Chondrocyte (in vitro differentiated cells): ENCODE measurements at regions not wholly inside any gene's neighbourhood (a gene's known extent, or its start where the extent isn't known, plus 50 kb on each side); places are given as distances from the start of the nearest gene placed in this dataset.

Experiments used
- DNase-seq: peaks from one replicate; pipeline ENCODE4 v3.0.0; 2021; ENCODE audit warnings: mixed read lengths, low spot score
- H3K27ac Mint-ChIP-seq: one replicate; pipeline ENCODE4 v1.8.0; 2021; ENCODE audit warnings: mild to moderate bottlenecking, moderate library complexity, mixed read lengths; ENCODE audit not compliant: unreplicated experiment
- H3K27me3 Mint-ChIP-seq: 2 replicates; pipeline ENCODE4 v1.8.0; 2021; ENCODE audit warnings: low read depth, mixed read lengths
- H3K36me3 Mint-ChIP-seq: 2 replicates; pipeline ENCODE4 v1.8.0; 2021; ENCODE audit warnings: low read depth, mixed read lengths
- H3K4me1 Mint-ChIP-seq: 2 replicates; pipeline ENCODE4 v1.8.0; 2021; ENCODE audit warnings: low read depth, mild to moderate bottlenecking, mixed read lengths
- H3K4me3 Mint-ChIP-seq: one replicate; pipeline ENCODE4 v1.8.0; 2021; ENCODE audit warnings: mild to moderate bottlenecking, moderate library complexity, mixed read lengths; ENCODE audit not compliant: unreplicated experiment
- H3K9me3 Mint-ChIP-seq: 2 replicates; pipeline ENCODE4 v1.8.0; 2021; ENCODE audit warnings: low read depth, mixed read lengths
- CTCF ChIP-seq: fragments of 200-600 bp; sonication (generic); IDR thresholded peaks from 2 replicates; pipeline ENCODE4 v1.5.0; 2021; ENCODE audit warnings: antibody characterized with exemption, mild to moderate bottlenecking, moderate library complexity

GRCh38 chr17:77425348-77425747 is 284.6 kb downstream of the SEC14L1 start:
- no peak for TF ChIP-seq CTCF
- DNase-seq = no peak
- H3K36me3 Mint-ChIP-seq = no peaks in the 10 kb centered on the region
- no peaks in the 10 kb centered on the region for H3K9me3 Mint-ChIP-seq
- H3K4me1 Mint-ChIP-seq = peaks cover 90% of the 10 kb centered on the region
- no peak overlapping the region for H3K4me3 Mint-ChIP-seq
- no peaks in the 10 kb centered on the region for H3K27me3 Mint-ChIP-seq
- H3K27ac Mint-ChIP-seq = peak overlapping the region; percentile 93

GRCh38 chr17:77425791-77426641 is 285.2 kb downstream of the SEC14L1 start:
- Mint-ChIP-seq H3K4me1 (peaks cover 90% of the 10 kb centered on the region), H3K27ac (peak overlapping the region; percentile 93), H3K27me3 (no peaks in the 10 kb centered on the region), H3K36me3 (no peaks in the 10 kb centered on the region), H3K9me3 (no peaks in the 10 kb centered on the region), H3K4me3 (no peak overlapping the region)
- TF ChIP-seq CTCF = no peak
- no peak for DNase-seq

GRCh38 chr17:77426676-77427386 is 286.1 kb downstream of the SEC14L1 start:
- H3K27me3 Mint-ChIP-seq = no peaks in the 10 kb centered on the region
- DNase-seq = no peak
- no peaks in the 10 kb centered on the region for H3K36me3 Mint-ChIP-seq
- peak overlapping the region; percentile 9 for H3K4me3 Mint-ChIP-seq
- peaks cover 84% of the 10 kb centered on the region for H3K4me1 Mint-ChIP-seq
- no peaks in the 10 kb centered on the region for H3K9me3 Mint-ChIP-seq
- peak overlapping the region; percentile 93 for H3K27ac Mint-ChIP-seq
- TF ChIP-seq CTCF = no peak

GRCh38 chr17:77427391-77427991 is 286.7 kb downstream of the SEC14L1 start:
- Mint-ChIP-seq H3K27me3 (no peaks in the 10 kb centered on the region), H3K4me3 (no peak overlapping the region), H3K27ac (peak overlapping the region; percentile 93), H3K9me3 (no peaks in the 10 kb centered on the region), H3K36me3 (no peaks in the 10 kb centered on the region), H3K4me1 (peaks cover 84% of the 10 kb centered on the region)
- no peak for DNase-seq
- TF ChIP-seq CTCF = peak; percentile 24

DNA sequence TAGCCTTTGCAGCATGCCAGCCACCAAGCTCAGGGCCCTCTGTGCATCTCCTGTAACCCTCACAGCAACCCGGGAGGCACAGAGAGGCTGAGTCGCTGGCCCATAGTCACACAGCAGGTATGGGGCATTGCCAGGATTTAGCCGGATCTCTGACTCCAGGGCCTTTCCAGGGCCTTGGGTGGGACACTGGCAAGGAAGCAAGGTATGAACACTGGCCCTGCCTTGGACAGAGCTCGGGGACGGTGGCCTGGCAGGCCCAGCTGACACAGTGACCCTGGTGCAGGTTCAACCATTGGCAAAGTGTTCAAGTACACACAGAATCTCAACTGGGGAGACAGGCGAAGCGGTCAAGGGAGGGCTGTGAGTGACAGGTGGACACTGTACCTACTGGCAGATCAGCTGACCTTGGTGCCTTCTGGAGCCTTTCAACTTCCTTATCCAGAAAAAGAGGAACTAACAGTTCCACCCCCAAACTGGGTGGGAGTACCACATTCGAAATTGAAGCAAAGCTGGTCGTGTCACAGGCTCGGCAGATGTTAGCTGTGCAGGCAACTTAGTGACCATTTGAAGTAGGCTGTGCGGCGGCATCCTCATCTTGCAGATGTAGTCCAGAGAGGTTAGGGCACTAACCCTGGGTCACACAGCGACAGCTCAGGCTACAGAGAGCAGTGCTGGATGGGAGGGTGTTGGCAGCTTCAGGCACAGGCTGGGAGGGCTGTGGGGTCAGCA is 287.4 kb downstream of the SEC14L1 start:
- peaks cover 82% of the 10 kb centered on the region for H3K4me1 Mint-ChIP-seq
- no peak for TF ChIP-seq CTCF
- no peaks in the 10 kb centered on the region for H3K9me3 Mint-ChIP-seq
- H3K27ac Mint-ChIP-seq = peak overlapping the region; percentile 93
- no peaks in the 10 kb centered on the region for H3K27me3 Mint-ChIP-seq
- no peaks in the 10 kb centered on the region for H3K36me3 Mint-ChIP-seq
- DNase-seq = no peak
- no peak overlapping the region for H3K4me3 Mint-ChIP-seq
